HuH-7.5 (cell line): ENCODE measurements at regions not wholly inside any gene's neighbourhood (a gene's known extent, or its start where the extent isn't known, plus 50 kb on each side); places are given as distances from the start of the nearest gene placed in this dataset.

Source experiments
- DNase-seq: peaks from one replicate; pipeline ENCODE4 v3.0.0; 2011; ENCODE audit warnings: low spot score

DNA sequence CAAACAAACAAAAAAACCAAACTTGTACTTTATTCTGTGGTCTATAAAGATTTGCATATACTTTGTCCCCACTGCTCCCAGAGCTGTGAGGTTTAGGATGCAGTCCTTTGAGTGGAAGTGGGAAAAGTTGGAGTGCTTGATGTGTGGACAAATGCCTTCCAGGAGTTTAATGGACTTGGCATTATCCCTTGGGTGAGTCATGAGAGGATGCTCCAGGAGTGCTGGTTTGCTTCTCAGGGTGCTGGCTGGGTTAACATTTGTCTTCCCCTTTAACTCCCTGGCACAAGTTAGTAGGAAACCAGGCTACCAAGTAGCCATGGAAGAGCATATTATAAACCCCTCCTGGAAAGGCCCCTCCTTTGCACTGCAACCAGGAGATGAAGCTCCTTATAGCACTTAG, 417.4 kb upstream of the RIOK2 start:
- no peak for DNase-seq

DNA sequence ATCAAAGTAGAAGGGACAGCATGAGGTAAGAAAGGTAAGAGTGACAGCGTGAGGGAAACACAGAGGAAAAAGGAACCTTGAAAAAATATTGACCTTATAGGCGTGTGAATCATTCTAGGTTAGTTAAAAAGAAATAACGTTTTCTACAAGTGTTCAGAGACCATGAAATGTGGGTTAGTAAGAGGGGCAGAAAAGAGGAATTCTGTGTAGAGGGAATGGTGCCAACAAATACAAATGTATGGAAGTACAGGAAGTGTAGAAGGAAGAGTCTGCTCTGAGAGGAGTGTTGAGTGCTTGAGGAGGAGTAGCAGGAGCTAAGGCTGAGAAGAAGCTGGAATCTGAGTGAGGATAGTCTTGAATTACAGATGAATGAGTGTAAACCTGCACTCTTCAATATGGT, 418.6 kb upstream of the RIOK2 start:
- DNase-seq: no peak

DNA sequence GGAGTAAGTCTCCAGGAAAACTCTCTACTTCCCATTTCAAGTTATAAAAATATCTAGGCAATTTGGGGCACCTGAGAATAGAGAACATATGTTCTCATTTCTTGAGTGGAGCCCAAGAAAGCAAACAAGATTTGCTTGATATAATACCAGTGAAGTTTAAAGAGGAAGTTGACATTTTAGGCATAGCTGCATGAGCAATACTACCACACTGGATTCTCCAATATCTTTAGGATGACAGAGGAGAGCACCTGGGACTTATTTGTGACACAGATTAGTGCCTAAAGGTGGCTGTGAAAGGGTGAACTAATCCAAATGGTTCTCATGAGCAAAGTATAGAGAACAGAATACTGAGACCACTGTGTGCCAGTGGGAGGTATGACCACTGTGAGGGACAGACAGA, 423.5 kb upstream of the RIOK2 start:
- no peak for DNase-seq

DNA sequence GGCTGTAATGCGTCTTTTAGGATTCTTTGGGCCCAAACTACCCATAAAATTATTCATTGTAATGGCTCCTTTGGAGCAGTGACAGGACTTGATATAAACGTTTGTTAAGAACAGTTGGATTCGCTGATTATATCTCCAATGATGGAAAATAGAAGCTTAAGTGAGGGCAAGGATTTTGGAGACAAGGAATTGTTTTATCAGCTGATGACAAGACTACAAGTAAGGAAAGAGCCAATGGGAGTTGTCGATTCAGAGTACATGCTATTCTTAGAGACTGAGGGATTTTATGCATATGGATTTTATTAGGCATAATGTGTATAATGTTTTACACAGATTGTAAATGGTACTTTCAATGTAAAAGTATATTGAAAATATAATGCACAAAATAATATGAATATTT, 425.5 kb upstream of the RIOK2 start:
- no peak for DNase-seq

DNA sequence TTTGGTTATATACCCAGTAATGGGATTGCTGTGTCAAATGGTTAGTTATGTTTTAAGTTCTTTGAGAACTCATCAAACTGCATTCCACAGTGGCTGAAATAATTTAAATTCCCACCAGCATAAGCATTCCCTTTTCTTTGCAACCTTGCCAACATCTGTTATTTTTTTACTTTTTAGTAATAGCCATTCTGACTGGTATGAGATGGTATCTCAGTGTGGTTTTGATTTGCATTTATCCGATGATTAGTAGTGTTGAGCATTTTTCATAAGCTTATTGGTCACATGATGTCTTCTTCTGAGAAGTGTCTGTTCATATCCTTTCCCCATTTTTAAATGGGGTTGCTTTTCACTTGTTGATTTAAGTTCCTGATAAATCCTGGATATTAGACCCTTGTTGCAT, 435.7 kb upstream of the RIOK2 start:
- DNase-seq: no peak

DNA sequence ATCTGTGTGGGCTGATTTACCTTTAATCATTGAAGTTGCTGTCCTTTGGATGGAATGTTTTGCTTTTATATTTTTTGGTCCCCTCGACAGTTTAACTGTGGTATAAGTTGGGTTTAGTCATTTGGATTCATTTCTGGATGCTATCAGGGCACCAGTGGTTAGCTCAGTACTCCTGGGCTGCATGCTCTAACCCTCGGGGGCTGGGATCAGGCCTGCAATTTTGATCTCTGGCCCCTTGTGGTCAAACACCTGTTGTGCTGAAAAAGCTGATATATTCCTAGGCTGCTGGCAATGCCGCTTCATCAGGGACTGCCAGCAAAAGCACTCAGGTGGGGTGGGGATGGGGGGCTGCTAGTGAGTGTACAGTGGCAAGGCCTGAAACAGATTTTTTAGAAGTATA, 440.4 kb upstream of the RIOK2 start:
- no peak for DNase-seq

DNA sequence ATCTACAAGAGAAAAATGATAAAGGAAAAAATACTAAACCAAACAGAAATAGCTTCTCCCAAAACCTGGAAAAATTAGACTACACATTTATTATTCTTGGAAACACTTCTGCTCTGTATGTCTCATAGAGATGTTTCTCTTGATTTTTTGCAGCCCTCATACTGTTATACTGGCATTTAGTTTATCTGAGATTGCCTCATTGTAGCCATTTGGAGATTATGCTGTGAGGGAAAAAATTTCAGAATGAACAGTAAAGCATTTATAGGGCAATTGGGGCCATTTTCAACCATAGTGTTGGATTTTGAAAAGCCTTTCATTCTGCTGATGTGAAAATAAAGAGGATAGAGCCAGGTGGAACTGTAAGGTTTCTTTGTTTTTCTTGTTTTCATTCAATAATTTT, 441.8 kb upstream of the RIOK2 start:
- no peak for DNase-seq

DNA sequence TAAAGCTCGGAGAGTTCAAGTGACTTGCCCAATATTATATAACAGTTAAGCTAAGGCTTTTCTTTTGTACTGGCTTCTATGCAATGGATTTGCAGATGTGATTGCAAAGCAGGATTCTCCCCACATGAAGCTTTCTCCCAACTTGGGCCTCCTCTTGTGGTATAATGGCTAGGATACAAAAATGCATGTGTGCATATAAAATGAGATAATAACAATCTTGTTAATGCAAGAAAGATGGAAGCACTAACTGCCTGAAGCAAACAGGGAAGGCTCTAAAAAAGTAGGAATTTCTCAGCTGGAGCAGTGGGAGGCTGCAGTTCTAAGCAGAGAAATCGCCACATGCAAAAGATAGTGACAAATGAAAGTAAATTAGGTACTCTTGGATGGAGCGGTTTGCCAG, 444.2 kb upstream of the RIOK2 start:
- no peak for DNase-seq

DNA sequence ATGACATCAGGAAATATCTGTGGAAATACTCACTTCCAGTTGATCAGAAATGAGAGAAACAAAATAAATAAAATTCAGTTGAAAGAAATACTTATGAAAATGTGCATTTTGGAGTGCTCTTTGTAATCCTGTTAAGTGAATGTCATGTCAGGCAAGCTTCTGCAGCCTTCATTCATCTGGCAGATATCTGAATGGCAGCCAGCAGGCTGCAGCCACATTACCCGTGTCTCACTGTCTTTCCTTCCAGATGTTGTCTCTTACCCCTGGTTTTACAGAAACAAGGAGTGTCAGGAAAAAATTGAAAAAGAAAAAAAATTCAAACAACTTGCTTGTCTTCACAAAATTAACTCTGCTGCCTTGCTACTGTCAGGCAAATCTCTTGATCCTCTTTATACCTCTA, 445.0 kb upstream of the RIOK2 start:
- DNase-seq: no peak

DNA sequence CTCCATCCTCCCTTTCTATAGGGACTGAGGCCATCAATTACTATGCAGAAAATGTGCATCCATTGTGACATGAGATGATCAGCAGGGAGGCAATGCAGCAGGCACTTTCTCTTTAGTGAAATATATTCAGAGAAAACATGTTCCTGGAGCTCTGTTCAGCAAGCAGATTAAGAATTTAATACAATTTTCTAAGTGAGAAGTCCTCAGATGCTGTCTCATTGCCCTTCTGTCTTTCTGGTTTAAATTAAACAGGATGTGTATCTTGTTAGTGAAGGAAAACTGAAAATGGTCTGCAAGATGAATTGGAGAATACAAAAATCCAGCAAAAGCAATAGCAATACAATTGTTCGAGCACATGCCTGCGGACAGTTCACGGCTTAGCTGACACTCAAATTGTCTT, 445.8 kb upstream of the RIOK2 start:
- DNase-seq: no peak

DNA sequence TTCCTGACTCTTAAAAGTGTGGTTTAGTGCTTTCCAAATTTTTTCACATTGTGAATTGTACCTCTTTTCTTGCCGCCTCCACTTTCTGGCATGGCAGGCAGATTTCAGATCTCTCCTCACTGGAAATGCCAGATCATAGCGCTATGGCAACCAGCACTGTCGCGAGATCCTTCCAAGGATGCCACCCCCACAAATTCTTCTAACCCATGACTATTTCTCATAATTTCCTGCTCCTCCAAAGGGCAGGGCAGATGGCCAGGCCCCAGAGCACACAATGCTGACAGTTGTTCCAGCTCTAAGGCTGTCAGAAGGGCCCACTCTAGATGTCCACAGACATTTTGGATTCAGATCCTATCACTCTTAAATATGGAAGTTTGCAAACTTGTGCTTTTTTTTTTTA, 446.2 kb upstream of the RIOK2 start:
- DNase-seq: no peak

DNA sequence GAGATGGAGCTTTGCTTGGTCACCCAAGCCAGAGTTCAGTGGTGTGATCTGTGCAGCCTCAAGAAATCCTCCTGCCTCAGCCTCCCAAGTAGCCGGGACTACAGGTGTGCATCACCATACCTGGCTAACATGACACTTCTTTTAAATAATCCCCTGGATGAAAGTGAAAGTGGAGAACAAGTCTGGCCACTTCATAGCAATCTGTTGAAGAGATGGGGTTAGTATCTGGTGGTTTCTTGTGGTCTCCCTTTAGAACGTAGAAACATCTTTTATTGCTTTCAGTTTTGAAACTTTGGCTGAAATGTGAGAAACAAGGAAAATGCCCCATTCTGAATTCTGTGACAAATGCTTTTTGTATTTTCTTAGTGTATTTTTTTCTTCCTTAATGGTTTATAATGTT, 452.5 kb upstream of the RIOK2 start:
- no peak for DNase-seq

DNA sequence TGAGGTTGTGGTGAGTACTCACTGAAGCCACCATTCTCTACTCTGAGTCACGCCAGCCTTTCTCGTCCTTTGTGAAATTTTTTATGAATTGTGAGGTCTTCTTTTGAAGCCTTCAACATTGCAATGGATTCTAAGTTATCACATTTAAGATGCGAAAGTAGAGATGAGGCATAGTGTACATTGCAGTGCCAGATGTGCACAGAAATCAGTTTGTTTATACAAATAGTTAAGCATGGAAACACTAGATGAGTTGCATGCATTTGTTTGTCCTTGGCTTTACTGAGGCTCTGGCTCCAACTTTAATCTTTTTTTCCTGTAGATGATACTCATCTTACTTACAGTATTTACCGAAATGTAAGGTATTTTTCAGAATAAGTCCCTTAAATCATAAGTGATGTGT, 453.7 kb upstream of the RIOK2 start:
- DNase-seq: no peak

DNA sequence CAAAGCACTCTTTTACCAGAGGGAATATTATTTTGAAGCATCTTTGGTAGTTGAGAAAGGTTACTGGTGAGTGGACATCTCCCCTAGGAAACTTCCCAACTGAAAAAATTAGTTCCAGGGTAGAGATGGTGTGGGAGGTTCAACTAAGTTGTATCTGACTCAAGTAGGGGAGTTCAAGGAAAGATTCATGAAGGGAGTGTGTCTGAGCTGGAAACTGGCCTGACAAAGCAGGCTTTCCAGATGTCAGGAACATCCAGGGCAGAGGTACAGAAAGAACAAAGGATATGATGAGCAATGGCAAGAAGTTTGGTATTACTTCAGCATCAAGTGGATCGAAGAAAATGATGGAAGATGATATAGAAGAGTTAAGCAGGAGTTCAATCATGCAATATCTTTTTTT, 458.0 kb upstream of the RIOK2 start:
- DNase-seq: no peak

DNA sequence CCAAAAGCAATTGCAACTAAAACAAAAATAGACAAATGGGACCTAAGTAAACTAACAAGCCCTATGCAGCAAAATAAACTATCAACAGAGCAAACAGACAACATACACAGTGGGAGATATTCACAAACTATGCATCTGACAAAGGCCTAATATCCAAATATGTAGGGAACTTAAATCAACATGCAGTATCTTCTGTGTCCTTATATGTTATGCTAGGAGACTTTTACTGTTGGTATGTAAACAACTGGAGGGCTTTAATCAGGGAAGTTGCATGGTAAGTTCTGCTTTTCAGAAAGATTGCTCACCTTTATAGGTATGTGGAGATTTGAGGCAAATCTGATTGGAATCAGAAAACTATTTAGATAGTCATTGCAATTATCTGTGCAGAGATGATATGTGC, 461.2 kb upstream of the RIOK2 start:
- no peak for DNase-seq

DNA sequence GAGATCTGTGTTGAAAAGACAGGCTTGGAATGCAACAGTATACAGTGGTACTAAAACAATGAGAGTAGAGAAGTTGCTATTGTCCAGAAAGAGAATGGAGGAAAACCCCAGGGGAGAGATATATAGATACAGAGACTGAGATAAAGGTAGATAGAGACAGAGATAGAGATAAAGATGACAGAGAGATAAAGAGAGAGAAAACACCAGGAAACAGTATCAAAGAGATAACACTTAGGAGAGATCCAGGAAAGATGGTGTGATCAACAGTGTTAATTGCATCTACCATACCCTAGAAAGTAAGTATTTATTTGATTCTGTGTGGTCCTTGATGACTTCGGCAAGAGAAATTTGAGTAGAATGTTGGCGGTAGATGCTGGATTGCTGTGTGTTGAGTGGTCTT, 461.8 kb upstream of the RIOK2 start:
- no peak for DNase-seq

DNA sequence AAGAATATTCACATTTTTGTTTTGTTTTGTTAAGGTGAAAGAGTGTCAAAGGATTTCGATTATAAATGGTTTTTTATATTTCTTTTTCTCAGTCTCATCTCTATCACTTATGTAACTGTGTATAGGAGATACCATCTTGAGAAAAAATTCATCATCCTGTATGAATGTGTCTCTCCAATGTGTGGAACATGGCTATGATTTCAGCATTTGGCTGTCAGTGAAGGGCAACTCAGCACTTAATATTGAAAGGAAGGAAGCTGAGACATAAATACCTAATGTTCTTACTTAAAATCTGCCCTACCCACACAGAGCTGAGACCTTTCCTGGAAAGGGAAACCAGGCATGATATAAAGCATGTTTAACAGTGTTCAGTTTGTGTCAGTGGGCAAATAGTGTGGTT, 474.2 kb upstream of the RIOK2 start:
- no peak for DNase-seq

DNA sequence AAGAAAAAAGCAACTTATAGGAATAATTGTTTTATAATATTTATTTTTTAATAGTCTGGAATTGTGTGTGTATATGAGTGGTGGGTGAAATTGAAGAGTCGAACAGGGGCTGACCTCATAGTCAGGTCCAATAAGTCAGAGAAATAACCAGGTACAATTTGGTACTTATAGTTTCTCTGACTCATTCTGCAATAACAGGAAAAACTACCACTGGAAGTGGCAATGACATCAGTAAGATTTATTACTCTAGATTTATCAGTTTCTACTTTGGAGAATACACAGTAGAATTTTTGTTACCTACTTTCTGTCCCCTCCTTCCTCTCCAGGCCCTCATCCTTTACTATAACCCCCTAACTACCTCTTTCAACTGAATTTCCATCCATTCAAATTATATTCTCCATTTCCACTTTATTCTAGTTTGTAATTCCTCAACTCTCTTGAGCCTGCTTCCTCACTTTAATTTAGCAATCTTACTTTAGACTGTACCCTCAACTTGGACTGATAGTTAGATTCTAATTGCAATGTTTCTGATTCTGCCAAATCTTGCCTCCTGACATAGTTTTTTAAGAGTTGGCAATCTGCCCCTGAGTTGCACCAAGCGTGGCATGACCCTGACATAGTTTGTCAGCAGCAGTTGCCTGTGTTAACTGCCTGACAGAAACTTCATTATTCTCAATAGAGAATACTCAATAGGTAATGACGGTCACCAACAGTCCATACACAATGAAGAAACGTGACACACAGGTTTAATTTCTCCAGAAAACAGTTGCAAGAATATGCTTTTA, 475.3 kb upstream of the RIOK2 start:
- no peak for DNase-seq

DNA sequence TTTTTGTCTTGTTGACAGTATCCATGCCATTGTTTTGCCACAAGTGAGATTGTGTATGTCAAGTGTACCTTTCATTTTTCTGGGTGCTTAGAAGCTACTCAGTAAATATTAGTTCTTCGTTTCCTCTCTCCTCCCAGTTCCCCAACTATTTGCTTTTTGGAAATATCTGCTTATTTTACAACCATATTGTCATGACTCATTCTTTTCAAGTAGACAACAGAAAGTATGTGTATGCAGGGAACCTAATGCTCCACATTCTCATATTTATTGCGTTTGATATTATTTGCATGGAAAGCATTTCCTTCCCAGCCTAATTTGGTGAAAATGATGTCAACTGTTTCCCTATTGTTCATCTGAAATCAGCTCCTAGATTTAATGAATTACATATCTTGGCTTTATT, 483.7 kb upstream of the RIOK2 start:
- no peak for DNase-seq

DNA sequence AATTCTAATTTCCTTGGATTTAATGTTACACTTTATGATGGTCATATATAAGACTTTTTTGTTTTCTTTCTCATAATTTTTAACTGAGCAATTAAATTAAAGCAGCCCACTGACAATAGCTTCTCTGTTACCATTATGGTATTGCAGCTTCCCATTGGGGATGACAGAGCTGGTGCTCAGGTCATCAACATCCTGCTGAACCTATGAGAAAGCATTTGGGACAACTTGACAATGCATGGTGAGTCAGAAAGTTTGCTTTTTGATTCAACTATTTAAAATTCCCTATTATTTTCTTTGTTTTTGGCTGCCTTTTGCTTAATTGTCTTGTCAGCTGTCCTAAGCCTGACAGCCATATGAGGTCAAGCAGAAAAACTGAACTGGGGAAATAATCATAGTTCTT, 487.4 kb upstream of the RIOK2 start:
- DNase-seq: no peak

DNA sequence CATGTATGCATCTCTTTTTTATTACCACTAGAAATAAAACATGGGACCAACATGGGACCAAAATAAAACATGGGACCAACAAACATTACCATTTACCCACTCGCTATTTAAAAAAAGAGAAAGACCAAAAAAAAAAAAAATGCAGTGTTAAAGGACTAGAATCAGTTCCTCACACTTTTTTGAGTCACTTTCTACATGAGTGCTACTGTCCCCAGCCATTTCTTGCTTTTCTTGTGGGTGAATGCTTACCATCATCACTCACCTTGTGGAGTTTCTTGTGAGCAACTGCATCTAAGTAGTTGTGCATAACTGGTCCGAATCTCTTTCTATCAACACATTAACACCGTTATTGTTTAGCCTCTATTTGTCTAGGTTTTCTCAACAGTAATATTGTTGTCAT, 493.6 kb upstream of the RIOK2 start:
- DNase-seq: no peak

DNA sequence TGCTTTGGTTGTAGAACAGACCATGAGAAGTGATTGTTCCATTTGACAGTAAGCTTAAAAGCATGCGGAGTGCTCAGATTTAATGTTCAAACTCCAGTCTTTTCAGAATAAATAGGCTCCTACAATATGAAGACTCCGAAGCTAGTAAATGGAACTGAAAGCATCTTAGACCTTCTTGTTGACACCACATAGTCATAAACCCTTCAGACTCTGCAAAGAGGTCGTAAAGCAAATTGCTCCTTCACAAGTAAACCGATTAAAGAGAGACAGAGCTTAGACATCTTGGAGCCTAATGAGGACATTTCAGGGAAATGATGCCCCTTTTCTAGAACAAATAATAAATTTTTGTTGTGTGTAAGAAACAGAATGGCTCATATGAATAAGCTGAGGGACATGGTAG, 511.0 kb upstream of the RIOK2 start:
- DNase-seq: no peak

DNA sequence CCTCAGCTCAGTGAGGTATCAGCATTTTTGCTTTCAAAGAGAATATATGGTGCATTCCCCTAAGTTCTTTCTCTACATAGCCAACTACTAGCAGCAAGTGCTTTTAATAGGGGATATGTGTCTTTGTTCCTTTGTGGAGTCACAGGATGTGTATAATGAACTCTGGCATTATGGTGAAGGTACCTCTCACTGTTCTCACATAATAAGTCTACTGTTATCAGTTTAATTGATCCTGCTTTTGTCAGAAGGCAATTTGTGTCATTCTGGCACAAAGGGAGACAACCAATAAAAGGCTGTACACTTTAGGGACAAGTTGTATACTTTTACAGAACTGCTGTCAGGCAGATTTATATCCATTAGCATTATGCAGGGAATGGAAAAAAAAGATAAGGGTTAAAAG, 531.4 kb upstream of the RIOK2 start:
- no peak for DNase-seq

DNA sequence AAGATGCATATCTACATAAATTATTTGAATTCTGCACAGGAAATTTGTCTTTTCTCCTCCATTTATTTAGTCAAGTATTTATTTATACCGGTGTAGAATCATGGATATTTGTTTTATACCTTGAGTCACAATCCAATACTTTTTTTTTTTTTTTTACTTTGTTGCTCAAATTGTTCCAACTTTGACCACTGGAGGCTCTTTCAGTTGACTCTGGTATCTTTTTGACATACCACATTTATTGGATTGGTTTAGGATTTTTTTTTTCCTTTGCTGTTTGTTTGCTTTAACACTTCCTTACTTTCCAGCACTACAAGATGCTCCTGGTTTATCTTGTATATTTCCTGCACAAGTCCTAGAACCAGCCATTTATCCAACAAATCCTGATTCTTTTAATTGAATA, 543.1 kb upstream of the RIOK2 start:
- DNase-seq: no peak

DNA sequence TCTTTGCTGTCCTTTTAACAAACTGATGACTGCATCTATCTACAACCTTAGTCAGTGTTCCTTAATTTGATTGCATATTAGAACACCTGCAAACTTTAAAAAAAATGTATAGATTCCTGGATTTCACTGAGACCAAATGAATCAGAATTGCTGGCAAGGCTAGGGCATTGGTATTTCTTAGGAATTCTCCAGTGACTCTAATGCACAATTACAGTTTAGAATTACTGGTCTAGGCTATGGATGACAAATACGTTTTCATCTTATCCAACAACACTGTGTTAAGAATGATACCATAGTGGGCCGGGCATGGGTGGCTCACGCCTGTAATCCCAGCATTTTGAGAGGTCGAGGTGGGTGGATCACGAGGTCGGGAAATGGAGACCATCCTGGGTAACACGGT, 545.9 kb upstream of the RIOK2 start:
- DNase-seq: no peak
